GM23338 (cell line): ENCODE measurements at regions not wholly inside any gene's neighbourhood (a gene's known extent, or its start where the extent isn't known, plus 50 kb on each side); places are given as distances from the start of the nearest gene placed in this dataset.

Experiments used
- CREB1 ChIP-seq: fragments of 250-450 bp; sonication (Bioruptor Pico); IDR thresholded peaks from 2 replicates; pipeline ENCODE4 v1.5.0; 2020; ENCODE audit warnings: low read depth, mild to moderate bottlenecking, moderate library complexity
- EZH2phosphoT487 ChIP-seq: fragments of 200-600 bp; sonication (generic); IDR thresholded peaks from one replicate; pipeline ENCODE4 v1.8.1; 2018; ENCODE audit warnings: antibody characterized with exemption; ENCODE audit not compliant: unreplicated experiment
- POLR2AphosphoS5 ChIP-seq: IDR thresholded peaks from 2 replicates; pipeline ENCODE4 v1.6.1; 2016; ENCODE audit warnings: antibody characterized with exemption, low read depth
- ZNF331 ChIP-seq: fragments of 250-450 bp; sonication (Bioruptor Pico); IDR thresholded peaks from 2 replicates; pipeline ENCODE4 v1.5.0; 2020; ENCODE audit warnings: low read depth, mild to moderate bottlenecking, moderate library complexity
- TF ChIP-seq, protein P1 (sequence below), 2 experiments: fragments of 200-600 bp in 1 of 2; sonication (generic) in 1 of 2; conservative IDR thresholded peaks; 2 replicates each; pipeline versions ENCODE4 v1.5.1 to v1.6.1; 2016 to 2017; ENCODE audit warnings: antibody characterized with exemption in 2 of 2, low read depth in 2 of 2, mild to moderate bottlenecking in 2 of 2, moderate library complexity in 1 of 2
- TF ChIP-seq, protein P2 (sequence below): IDR thresholded peaks from 2 replicates; pipeline ENCODE4 v1.6.1; 2016; ENCODE audit warnings: antibody characterized with exemption
- TF ChIP-seq, protein P3 (sequence below): IDR thresholded peaks from one replicate; pipeline ENCODE4 v1.6.1; 2018; ENCODE audit warnings: antibody characterized with exemption; ENCODE audit not compliant: unreplicated experiment

DNA sequence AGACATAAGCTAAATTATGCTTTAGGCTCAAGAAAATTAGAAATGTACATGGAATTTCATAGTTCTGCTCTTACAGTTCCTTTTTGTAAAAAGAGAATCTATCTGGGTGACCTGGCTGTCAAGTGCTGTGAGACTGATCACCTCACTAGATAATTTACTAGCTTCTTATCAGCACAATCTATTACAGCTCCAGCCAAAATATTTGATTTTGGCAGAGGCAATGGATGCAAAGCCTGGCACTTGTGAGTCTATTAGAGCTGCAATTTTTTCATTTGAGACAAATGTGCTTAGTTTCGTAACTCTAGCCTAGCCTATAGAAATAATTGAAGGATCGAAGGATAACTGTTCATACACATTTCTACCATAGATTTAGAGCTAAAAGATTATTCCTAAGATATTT is 927.5 kb downstream of the SLC6A15 start:
- TF ChIP-seq, protein P1, sequence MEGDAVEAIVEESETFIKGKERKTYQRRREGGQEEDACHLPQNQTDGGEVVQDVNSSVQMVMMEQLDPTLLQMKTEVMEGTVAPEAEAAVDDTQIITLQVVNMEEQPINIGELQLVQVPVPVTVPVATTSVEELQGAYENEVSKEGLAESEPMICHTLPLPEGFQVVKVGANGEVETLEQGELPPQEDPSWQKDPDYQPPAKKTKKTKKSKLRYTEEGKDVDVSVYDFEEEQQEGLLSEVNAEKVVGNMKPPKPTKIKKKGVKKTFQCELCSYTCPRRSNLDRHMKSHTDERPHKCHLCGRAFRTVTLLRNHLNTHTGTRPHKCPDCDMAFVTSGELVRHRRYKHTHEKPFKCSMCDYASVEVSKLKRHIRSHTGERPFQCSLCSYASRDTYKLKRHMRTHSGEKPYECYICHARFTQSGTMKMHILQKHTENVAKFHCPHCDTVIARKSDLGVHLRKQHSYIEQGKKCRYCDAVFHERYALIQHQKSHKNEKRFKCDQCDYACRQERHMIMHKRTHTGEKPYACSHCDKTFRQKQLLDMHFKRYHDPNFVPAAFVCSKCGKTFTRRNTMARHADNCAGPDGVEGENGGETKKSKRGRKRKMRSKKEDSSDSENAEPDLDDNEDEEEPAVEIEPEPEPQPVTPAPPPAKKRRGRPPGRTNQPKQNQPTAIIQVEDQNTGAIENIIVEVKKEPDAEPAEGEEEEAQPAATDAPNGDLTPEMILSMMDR (conservative IDR thresholded peaks at IDR 0.05; ENCODE audit: low read depth in 2 of 2), result no peak
- TF ChIP-seq CREB1 (CRISPR knock-in tag) (no peak), POLR2AphosphoS5 (no peak), EZH2phosphoT487 (no peak), ZNF331 (CRISPR knock-in tag) (no peak)
- TF ChIP-seq, protein P2, sequence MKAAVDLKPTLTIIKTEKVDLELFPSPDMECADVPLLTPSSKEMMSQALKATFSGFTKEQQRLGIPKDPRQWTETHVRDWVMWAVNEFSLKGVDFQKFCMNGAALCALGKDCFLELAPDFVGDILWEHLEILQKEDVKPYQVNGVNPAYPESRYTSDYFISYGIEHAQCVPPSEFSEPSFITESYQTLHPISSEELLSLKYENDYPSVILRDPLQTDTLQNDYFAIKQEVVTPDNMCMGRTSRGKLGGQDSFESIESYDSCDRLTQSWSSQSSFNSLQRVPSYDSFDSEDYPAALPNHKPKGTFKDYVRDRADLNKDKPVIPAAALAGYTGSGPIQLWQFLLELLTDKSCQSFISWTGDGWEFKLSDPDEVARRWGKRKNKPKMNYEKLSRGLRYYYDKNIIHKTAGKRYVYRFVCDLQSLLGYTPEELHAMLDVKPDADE, result no peak
- TF ChIP-seq, protein P3, sequence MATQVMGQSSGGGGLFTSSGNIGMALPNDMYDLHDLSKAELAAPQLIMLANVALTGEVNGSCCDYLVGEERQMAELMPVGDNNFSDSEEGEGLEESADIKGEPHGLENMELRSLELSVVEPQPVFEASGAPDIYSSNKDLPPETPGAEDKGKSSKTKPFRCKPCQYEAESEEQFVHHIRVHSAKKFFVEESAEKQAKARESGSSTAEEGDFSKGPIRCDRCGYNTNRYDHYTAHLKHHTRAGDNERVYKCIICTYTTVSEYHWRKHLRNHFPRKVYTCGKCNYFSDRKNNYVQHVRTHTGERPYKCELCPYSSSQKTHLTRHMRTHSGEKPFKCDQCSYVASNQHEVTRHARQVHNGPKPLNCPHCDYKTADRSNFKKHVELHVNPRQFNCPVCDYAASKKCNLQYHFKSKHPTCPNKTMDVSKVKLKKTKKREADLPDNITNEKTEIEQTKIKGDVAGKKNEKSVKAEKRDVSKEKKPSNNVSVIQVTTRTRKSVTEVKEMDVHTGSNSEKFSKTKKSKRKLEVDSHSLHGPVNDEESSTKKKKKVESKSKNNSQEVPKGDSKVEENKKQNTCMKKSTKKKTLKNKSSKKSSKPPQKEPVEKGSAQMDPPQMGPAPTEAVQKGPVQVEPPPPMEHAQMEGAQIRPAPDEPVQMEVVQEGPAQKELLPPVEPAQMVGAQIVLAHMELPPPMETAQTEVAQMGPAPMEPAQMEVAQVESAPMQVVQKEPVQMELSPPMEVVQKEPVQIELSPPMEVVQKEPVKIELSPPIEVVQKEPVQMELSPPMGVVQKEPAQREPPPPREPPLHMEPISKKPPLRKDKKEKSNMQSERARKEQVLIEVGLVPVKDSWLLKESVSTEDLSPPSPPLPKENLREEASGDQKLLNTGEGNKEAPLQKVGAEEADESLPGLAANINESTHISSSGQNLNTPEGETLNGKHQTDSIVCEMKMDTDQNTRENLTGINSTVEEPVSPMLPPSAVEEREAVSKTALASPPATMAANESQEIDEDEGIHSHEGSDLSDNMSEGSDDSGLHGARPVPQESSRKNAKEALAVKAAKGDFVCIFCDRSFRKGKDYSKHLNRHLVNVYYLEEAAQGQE, result no peak
